Peyer's patch (tissue), 4 donors: ENCODE measurements at regions not wholly inside any gene's neighbourhood (a gene's known extent, or its start where the extent isn't known, plus 50 kb on each side); places are given as distances from the start of the nearest gene placed in this dataset.

Experiments
- POLR2A ChIP-seq, 2 donors: fragments of 450-650 bp; IDR thresholded peaks; one replicate each; pipeline ENCODE4 v1.5.1; 2017; ENCODE audit warnings: antibody characterized with exemption in 2 of 2, mild to moderate bottlenecking in 2 of 2, moderate library complexity in 2 of 2
- TF ChIP-seq, protein P1 (sequence below), 6 experiments: fragments of 450-650 bp in 4 of 6; fragments of 200-600 bp in 2 of 6; sonication (generic) in 1 of 6; IDR thresholded peaks; one replicate each; pipeline ENCODE4 v1.5.1; 2017 to 2019; ENCODE audit warnings: antibody characterized with exemption in 6 of 6, mild to moderate bottlenecking in 3 of 6, moderate library complexity in 1 of 6

- TF ChIP-seq, protein P1, sequence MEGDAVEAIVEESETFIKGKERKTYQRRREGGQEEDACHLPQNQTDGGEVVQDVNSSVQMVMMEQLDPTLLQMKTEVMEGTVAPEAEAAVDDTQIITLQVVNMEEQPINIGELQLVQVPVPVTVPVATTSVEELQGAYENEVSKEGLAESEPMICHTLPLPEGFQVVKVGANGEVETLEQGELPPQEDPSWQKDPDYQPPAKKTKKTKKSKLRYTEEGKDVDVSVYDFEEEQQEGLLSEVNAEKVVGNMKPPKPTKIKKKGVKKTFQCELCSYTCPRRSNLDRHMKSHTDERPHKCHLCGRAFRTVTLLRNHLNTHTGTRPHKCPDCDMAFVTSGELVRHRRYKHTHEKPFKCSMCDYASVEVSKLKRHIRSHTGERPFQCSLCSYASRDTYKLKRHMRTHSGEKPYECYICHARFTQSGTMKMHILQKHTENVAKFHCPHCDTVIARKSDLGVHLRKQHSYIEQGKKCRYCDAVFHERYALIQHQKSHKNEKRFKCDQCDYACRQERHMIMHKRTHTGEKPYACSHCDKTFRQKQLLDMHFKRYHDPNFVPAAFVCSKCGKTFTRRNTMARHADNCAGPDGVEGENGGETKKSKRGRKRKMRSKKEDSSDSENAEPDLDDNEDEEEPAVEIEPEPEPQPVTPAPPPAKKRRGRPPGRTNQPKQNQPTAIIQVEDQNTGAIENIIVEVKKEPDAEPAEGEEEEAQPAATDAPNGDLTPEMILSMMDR (IDR thresholded peaks at IDR 0.05): no peak
- TF ChIP-seq POLR2A (IDR thresholded peaks at IDR 0.05): no peak
Measured at GRCh38 chr15:92322566-92323355, 70.9 kb upstream of the ST8SIA2 start.
